Astrocyte (in vitro differentiated cells and primary cell): ENCODE measurements at regions not wholly inside any gene's neighbourhood (a gene's known extent, or its start where the extent isn't known, plus 50 kb on each side); places are given as distances from the start of the nearest gene placed in this dataset.
"Not testable (repeated sequence)": the region's sequence is repeated elsewhere in the genome, so short reads cannot be mapped to it uniquely, and the experiment has no call there.

ENCODE experiments used
- DNase-seq: peaks from one replicate; pipeline ENCODE4 v3.0.0-alpha.2; 2010; ENCODE audit warnings: low read depth
- FAIRE-seq: peaks from 2 replicates; lab custom pipeline; 2011; peaks lifted over from hg19 to GRCh38; lab: Jason Lieb, UNC
- H2AFZ ChIP-seq: 2 replicates; pipeline ENCODE4 v1.6.0; 2012; ENCODE audit warnings: low read depth, low read length, inconsistent platforms
- H3K27ac ChIP-seq: 2 replicates; pipeline ENCODE4 v1.5.1; 2011; ENCODE audit warnings: low read depth, low read length, inconsistent platforms
- H3K27me3 ChIP-seq: 2 replicates; pipeline ENCODE4 v1.6.0; 2011; ENCODE audit warnings: low read length, inconsistent platforms; ENCODE audit not compliant: insufficient read depth
- H3K36me3 ChIP-seq: 2 replicates; pipeline ENCODE4 v1.5.1; 2011; ENCODE audit warnings: low read length, inconsistent platforms; ENCODE audit not compliant: insufficient read depth
- H3K4me1 ChIP-seq: 2 replicates; pipeline ENCODE4 v1.5.1; 2011; ENCODE audit warnings: low read length, inconsistent platforms; ENCODE audit not compliant: insufficient read depth
- H3K4me2 ChIP-seq: 2 replicates; pipeline ENCODE4 v1.6.0; 2012; ENCODE audit warnings: low read length, inconsistent platforms
- H3K4me3 ChIP-seq: 2 replicates; pipeline ENCODE4 v1.5.1; 2011; ENCODE audit warnings: low read depth, mild to moderate bottlenecking, low read length, inconsistent platforms; ENCODE audit not compliant: insufficient read depth
- H3K79me2 ChIP-seq: 2 replicates; pipeline ENCODE4 v1.6.0; 2012; ENCODE audit warnings: mild to moderate bottlenecking, low read length, inconsistent platforms; ENCODE audit not compliant: insufficient read depth
- H3K9ac ChIP-seq: 2 replicates; pipeline ENCODE4 v1.6.0; 2012; ENCODE audit warnings: mild to moderate bottlenecking, low read length, inconsistent platforms
- H3K9me3 ChIP-seq: 2 replicates; pipeline ENCODE4 v1.5.1; 2012; ENCODE audit warnings: low read depth, mild to moderate bottlenecking, low read length, inconsistent platforms; ENCODE audit not compliant: insufficient read depth
- H4K20me1 ChIP-seq: 2 replicates; pipeline ENCODE4 v1.6.0; 2012; ENCODE audit warnings: low read length, inconsistent platforms; ENCODE audit not compliant: insufficient read depth
- H3K27ac Mint-ChIP-seq: one replicate; pipeline ENCODE4 v1.8.0; 2021; ENCODE audit warnings: mild to moderate bottlenecking, mixed read lengths; ENCODE audit not compliant: unreplicated experiment
- H3K27me3 Mint-ChIP-seq: one replicate; pipeline ENCODE4 v1.8.0; 2021; ENCODE audit warnings: low read depth, mixed read lengths; ENCODE audit not compliant: unreplicated experiment
- H3K36me3 Mint-ChIP-seq: one replicate; pipeline ENCODE4 v1.8.0; 2021; ENCODE audit warnings: low read depth, mixed read lengths; ENCODE audit not compliant: unreplicated experiment
- H3K4me1 Mint-ChIP-seq: one replicate; pipeline ENCODE4 v1.8.0; 2021; ENCODE audit warnings: low read depth, mixed read lengths; ENCODE audit not compliant: unreplicated experiment
- H3K4me3 Mint-ChIP-seq: one replicate; pipeline ENCODE4 v1.8.0; 2021; ENCODE audit warnings: mild to moderate bottlenecking, moderate library complexity, mixed read lengths; ENCODE audit not compliant: unreplicated experiment
- H3K9me3 Mint-ChIP-seq: one replicate; pipeline ENCODE4 v1.8.0; 2021; ENCODE audit warnings: mild to moderate bottlenecking, mixed read lengths; ENCODE audit not compliant: unreplicated experiment
- CTCF ChIP-seq: IDR thresholded peaks from 2 replicates; pipeline ENCODE4 v1.5.1; 2011; ENCODE audit warnings: low read depth, mild to moderate bottlenecking, inconsistent platforms, low read length, moderate library complexity; ENCODE audit not compliant: insufficient read depth
- EZH2 ChIP-seq: IDR thresholded peaks from 2 replicates; pipeline ENCODE4 v1.6.1; 2012; ENCODE audit warnings: mild to moderate bottlenecking, low read length, inconsistent platforms; ENCODE audit not compliant: insufficient read depth

GRCh38 chr3:35292568-35292967, 346.8 kb upstream of the ARPP21 start:
- no peak for DNase-seq

GRCh38 chr3:35295906-35296305, 343.4 kb upstream of the ARPP21 start:
- TF ChIP-seq EZH2 (no peak), CTCF (no peak)
- Mint-ChIP-seq H3K9me3 (no peaks in the 10 kb centered on the region), H3K4me3 (no peak overlapping the region), H3K36me3 (no peaks in the 10 kb centered on the region), H3K27ac (no peak overlapping the region), H3K4me1 (peaks cover 10% of the 10 kb centered on the region), H3K27me3 (no peaks in the 10 kb centered on the region)
- no peaks in the 10 kb centered on the region for H3K9me3 ChIP-seq
- H3K4me2 ChIP-seq, result no peak overlapping the region
- no peak overlapping the region for H2AFZ ChIP-seq
- H3K4me1 ChIP-seq, result peaks cover 4% of the 10 kb centered on the region
- no peaks in the 10 kb centered on the region for H3K27me3 ChIP-seq
- no peak overlapping the region for H3K9ac ChIP-seq
- no peaks in the 10 kb centered on the region for H3K36me3 ChIP-seq
- FAIRE-seq, result no peak
- H3K27ac ChIP-seq, result no peak overlapping the region
- no peak for DNase-seq
- H4K20me1 ChIP-seq, result no peaks in the 10 kb centered on the region
- no peak overlapping the region for H3K4me3 ChIP-seq
- no peaks in the 10 kb centered on the region for H3K79me2 ChIP-seq

More at GRCh38 chr3:35292568-35292967, 346.8 kb upstream of the ARPP21 start:
- no peaks in the 10 kb centered on the region for H3K79me2 ChIP-seq
- H3K27ac Mint-ChIP-seq, result no peak overlapping the region
- TF ChIP-seq CTCF, result no peak
- TF ChIP-seq EZH2, result no peak
- no peaks in the 10 kb centered on the region for H4K20me1 ChIP-seq
- no peaks in the 10 kb centered on the region for H3K36me3 Mint-ChIP-seq
- H3K4me1 Mint-ChIP-seq, result peaks cover 10% of the 10 kb centered on the region
- peaks cover 4% of the 10 kb centered on the region for H3K4me1 ChIP-seq
- H3K4me2 ChIP-seq, result no peak overlapping the region
- FAIRE-seq, result no peak
- H3K9me3 Mint-ChIP-seq, result no peaks in the 10 kb centered on the region
- no peaks in the 10 kb centered on the region for H3K27me3 ChIP-seq
- H3K4me3 Mint-ChIP-seq, result no peak overlapping the region
- H3K9ac ChIP-seq, result no peak overlapping the region
- H3K27me3 Mint-ChIP-seq, result no peaks in the 10 kb centered on the region
- no peaks in the 10 kb centered on the region for H3K36me3 ChIP-seq
- H3K9me3 ChIP-seq, result no peaks in the 10 kb centered on the region
- no peak overlapping the region for H2AFZ ChIP-seq
- no peak overlapping the region for H3K4me3 ChIP-seq
- no peak overlapping the region for H3K27ac ChIP-seq

GRCh38 chr3:35296533-35296932, 342.8 kb upstream of the ARPP21 start:
- DNase-seq (peak; percentile 1), FAIRE-seq (no peak)
- Histone ChIP-seq H2AFZ (no peak overlapping the region), H3K4me2 (no peak overlapping the region), H3K4me1 (peaks cover 1% of the 10 kb centered on the region), H4K20me1 (no peaks in the 10 kb centered on the region), H3K27me3 (no peaks in the 10 kb centered on the region), H3K27ac (no peak overlapping the region), H3K4me3 (no peak overlapping the region), H3K9ac (no peak overlapping the region), H3K36me3 (no peaks in the 10 kb centered on the region), H3K9me3 (no peaks in the 10 kb centered on the region), H3K79me2 (no peaks in the 10 kb centered on the region)
- H3K27me3 Mint-ChIP-seq, result no peaks in the 10 kb centered on the region
- H3K4me1 Mint-ChIP-seq, result peaks cover 6% of the 10 kb centered on the region
- no peaks in the 10 kb centered on the region for H3K36me3 Mint-ChIP-seq
- H3K4me3 Mint-ChIP-seq, result no peak overlapping the region
- no peaks in the 10 kb centered on the region for H3K9me3 Mint-ChIP-seq
- no peak overlapping the region for H3K27ac Mint-ChIP-seq
- no peak for TF ChIP-seq CTCF
- no peak for TF ChIP-seq EZH2

- not testable (repeated sequence) for H3K4me2 ChIP-seq, H3K36me3 ChIP-seq, H3K27me3 ChIP-seq, H3K36me3 Mint-ChIP-seq, H4K20me1 ChIP-seq, H3K27ac Mint-ChIP-seq, H2AFZ ChIP-seq, FAIRE-seq, H3K27ac ChIP-seq, H3K9me3 Mint-ChIP-seq, H3K4me1 Mint-ChIP-seq, H3K27me3 Mint-ChIP-seq, H3K4me1 ChIP-seq, H3K9me3 ChIP-seq, H3K4me3 Mint-ChIP-seq, H3K4me3 ChIP-seq, H3K9ac ChIP-seq, H3K79me2 ChIP-seq, DNase-seq
These were observed 342.4 kb upstream of the ARPP21 start for GRCh38 chr3:35296944-35297343.
